Fibroblast of villous mesenchyme (primary cell): ENCODE measurements at regions not wholly inside any gene's neighbourhood (a gene's known extent, or its start where the extent isn't known, plus 50 kb on each side); places are given as distances from the start of the nearest gene placed in this dataset.

Experiments used
- DNase-seq: peaks from one replicate; pipeline ENCODE4 v3.0.0-alpha.2; 2010; ENCODE audit warnings: low read depth
- H3K4me3 ChIP-seq: 2 replicates; pipeline ENCODE4 v1.5.1; 2011; ENCODE audit warnings: low read depth, mild to moderate bottlenecking, low read length
- TF ChIP-seq, protein P1 (sequence below): IDR thresholded peaks from 2 replicates; pipeline ENCODE4 v1.5.1; 2012; ENCODE audit warnings: low read depth, mild to moderate bottlenecking, low read length; ENCODE audit not compliant: insufficient read depth

DNA sequence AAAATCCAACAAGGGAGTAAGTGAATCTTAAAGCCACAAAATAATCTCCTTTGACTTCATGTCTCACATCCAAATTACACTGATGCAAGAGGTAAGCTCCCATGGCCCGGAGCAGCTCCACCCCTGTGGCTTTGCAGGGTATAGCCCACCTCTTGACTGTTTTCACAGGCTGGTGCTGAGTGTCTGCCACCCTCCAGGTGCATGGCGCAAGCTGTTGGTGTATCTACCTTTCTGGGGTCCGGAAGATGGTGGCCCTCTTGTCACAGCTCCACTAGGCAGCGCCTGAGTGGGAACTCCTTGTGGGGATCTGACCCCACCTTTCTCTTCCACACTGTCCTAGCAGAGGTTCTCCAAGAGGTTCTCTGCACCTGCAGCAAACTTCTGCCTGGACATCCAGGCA lies 1051.1 kb upstream of the CDH6 start:
- no peak overlapping the region for H3K4me3 ChIP-seq
- no peak for DNase-seq
- TF ChIP-seq, protein P1, sequence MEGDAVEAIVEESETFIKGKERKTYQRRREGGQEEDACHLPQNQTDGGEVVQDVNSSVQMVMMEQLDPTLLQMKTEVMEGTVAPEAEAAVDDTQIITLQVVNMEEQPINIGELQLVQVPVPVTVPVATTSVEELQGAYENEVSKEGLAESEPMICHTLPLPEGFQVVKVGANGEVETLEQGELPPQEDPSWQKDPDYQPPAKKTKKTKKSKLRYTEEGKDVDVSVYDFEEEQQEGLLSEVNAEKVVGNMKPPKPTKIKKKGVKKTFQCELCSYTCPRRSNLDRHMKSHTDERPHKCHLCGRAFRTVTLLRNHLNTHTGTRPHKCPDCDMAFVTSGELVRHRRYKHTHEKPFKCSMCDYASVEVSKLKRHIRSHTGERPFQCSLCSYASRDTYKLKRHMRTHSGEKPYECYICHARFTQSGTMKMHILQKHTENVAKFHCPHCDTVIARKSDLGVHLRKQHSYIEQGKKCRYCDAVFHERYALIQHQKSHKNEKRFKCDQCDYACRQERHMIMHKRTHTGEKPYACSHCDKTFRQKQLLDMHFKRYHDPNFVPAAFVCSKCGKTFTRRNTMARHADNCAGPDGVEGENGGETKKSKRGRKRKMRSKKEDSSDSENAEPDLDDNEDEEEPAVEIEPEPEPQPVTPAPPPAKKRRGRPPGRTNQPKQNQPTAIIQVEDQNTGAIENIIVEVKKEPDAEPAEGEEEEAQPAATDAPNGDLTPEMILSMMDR = no peak

DNA sequence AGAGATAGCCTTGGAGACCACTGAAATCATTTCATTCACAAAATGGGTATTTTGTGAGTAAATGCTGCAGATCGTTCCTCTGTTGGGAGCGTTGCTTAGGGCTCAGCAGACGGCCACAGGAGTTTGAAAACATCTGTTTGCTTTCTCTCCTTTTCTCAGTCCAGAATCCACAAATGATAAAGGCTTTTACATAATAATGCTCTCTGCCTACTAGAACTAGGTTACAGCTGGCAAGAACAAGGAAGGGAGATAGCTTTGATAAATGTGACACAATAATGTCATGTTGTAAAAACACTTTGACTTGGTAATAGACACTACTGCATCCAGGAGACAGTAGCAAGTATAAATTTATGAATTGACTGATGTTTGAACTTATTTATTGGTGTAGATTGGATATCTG lies 1072.4 kb upstream of the CDH6 start:
- no peak for DNase-seq
- H3K4me3 ChIP-seq = no peak overlapping the region
- TF ChIP-seq, protein P1 = no peak

DNA sequence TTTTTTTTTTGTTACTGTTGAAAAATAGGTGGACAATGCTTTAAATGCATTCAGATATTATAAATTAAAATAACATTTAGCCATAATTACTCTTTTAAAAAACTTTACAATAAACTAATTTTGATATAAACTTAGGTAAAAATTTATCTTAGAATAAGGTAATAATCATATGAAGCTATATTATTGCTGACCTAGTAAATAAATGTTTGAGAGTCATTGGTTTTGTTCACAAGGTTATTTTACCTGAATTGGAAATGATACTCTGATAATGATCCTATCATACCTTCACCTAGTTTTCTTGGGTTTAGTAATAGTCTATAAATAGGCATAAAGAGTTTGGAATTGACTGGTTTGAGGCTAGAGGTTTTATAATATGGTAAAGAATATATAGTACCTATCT lies 1076.4 kb upstream of the CDH6 start:
- TF ChIP-seq, protein P1 = no peak
- no peak for DNase-seq
- no peak overlapping the region for H3K4me3 ChIP-seq

DNA sequence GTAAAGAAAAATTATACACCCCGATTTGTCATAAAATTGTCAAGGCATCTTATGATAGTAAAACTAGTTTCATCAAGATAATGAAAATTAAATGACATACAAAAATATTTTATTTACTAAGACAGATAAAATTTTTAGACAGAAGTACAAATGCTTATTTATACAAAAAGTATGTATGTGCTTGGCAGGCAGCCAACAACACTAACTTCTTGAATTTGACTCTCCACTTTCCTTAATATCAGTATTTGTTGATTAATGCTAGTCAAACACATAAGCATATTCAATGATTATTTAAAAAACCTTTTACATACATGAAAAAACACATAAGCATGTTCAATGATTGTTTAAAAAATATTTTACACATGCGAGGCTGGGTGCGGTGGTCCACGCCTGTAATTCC lies 1079.9 kb upstream of the CDH6 start:
- DNase-seq = no peak
- TF ChIP-seq, protein P1 = no peak

DNA sequence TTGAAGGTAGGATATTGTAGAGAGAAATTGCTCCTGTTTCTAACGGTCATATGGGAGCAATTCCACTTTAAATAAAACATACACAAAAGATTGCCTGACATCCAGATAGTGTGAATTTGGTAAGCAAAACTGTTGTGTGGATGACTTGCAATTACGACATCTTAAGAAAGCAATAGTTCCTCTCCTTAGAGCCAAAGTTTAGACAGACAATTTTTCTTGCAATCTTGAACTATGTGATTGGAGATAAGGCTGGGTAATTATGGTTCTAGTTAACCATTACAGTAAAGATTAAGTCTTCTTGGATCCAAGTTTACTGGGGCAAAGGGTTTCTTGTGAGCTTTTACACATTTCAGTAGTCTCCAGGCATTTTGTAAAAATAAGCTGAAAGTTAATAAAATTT lies 1080.6 kb upstream of the CDH6 start:
- DNase-seq = no peak
- no peak overlapping the region for H3K4me3 ChIP-seq
- TF ChIP-seq, protein P1 = no peak

More for the DNA sequence above, 1079.9 kb upstream of the CDH6 start:
- H3K4me3 ChIP-seq = no peak overlapping the region

DNA sequence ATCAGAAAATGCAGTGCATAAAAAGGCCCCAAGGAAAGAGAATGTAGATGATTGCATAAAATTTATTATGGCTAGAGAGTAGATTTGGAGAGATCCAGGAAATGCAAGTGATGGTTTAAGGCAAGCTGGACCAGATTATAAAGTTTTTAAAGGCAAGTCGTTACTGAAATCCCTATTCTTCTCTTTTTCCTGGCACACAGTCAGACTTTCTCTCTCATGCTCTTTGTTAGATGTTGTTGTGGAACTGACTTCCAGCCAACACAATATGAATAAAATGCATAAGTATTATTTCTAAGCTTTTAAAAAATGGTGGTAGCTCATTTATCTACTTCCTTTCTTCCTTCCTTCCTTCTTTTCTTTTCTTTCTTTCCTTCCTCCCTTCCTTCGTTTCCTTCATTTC lies 1085.4 kb upstream of the CDH6 start:
- no peak for DNase-seq
- TF ChIP-seq, protein P1 = no peak
- H3K4me3 ChIP-seq = no peak overlapping the region

DNA sequence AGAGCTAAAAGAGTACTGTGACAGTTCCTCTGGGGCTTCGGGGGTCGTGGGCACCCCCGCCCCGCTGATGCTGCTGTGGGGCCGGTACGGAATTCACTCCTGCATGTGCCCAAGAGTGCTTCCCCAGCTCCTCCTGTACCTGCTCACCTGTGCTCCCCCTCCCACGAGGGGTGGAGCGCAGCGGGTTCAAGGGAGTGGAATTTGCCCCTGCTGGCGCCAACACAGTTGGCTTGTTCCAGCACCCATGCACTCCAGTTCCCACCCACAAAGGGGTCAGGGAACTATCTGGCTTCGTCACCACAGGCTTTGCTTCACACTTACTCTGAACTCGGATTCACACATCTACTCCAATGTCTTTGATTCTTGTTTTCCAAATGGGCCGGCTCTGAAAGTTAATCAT lies 1086.9 kb upstream of the CDH6 start:
- DNase-seq = no peak
- TF ChIP-seq, protein P1 = no peak
- H3K4me3 ChIP-seq = no peak overlapping the region
